WI38 (cell line): ENCODE measurements at regions not wholly inside any gene's neighbourhood (a gene's known extent, or its start where the extent isn't known, plus 50 kb on each side); places are given as distances from the start of the nearest gene placed in this dataset.

Source experiments
- H3K4me3 ChIP-seq: 2 replicates; pipeline ENCODE4 v1.5.1; 2011; ENCODE audit warnings: low read depth, mild to moderate bottlenecking, control low read depth, low read length
- TF ChIP-seq, protein P1 (sequence below): IDR thresholded peaks from 2 replicates; pipeline ENCODE4 v1.5.1; 2012; ENCODE audit warnings: low read depth, mild to moderate bottlenecking, control low read depth, low read length

- TF ChIP-seq, protein P1, sequence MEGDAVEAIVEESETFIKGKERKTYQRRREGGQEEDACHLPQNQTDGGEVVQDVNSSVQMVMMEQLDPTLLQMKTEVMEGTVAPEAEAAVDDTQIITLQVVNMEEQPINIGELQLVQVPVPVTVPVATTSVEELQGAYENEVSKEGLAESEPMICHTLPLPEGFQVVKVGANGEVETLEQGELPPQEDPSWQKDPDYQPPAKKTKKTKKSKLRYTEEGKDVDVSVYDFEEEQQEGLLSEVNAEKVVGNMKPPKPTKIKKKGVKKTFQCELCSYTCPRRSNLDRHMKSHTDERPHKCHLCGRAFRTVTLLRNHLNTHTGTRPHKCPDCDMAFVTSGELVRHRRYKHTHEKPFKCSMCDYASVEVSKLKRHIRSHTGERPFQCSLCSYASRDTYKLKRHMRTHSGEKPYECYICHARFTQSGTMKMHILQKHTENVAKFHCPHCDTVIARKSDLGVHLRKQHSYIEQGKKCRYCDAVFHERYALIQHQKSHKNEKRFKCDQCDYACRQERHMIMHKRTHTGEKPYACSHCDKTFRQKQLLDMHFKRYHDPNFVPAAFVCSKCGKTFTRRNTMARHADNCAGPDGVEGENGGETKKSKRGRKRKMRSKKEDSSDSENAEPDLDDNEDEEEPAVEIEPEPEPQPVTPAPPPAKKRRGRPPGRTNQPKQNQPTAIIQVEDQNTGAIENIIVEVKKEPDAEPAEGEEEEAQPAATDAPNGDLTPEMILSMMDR: no peak
- no peak overlapping the region for H3K4me3 ChIP-seq
Observed at GRCh38 chr2:66814916-66815315, 380.0 kb downstream of the MEIS1 start.

DNA sequence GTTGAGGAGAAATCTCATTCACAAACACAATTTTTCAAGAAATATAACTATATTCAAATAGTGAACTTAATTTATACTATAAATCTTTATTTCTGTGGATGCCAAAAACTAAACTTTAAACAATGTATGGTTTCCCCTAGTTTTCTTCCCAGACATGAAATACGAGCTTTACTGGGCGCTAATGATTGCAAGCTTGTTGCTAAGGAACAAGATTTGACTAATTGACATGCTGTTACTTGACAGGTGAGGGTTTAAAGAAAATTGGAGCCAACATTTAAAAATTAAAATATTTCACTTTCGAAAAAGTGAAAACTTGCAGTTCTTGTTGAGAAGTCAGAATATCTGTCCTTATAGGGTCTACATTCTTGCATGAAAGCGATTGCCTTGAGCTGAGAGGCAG is 381.0 kb downstream of the MEIS1 start:
- no peak overlapping the region for H3K4me3 ChIP-seq
- TF ChIP-seq, protein P1: no peak

DNA sequence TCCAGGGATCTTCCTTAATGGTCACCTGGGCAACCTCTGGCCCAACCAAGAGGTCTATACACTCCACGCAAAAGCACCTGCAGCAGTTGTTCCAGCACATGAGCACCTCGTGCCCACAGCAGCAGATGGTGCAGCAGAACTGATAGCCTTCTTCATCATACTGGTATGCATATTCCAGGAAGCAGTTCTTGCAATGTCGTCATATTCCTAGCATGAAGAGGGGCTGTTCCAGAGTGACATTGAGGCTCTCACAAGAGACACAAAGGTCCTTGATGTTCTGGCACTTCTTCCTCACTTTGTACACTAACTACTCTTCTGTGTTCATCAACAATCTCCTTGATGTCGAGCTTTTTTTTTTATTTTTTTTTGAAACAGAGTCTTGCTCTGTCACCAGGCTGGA is 386.2 kb downstream of the MEIS1 start:
- TF ChIP-seq, protein P1: no peak
- H3K4me3 ChIP-seq: no peak overlapping the region

GRCh38 chr2:66822186-66822585 is 387.3 kb downstream of the MEIS1 start:
- H3K4me3 ChIP-seq: no peak overlapping the region
- TF ChIP-seq, protein P1: no peak

DNA sequence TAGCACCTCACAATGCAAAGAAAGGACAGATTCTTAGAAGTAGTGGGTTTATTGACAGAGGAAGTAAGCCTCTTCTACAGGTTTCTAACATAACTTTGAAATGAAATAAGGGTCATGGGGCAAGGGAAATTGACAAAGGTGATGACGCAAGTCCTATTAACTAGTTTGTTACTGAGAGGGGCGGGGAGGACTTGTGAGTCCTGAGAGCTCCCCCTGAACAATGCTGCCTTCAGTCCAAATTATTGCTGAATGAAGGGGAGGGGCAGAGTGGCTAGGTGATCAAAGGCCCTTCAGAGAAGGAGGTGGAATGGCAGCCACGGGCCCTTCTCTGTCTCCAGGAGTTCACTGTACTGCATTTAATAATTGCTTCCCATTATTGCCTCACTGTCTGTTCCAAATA is 390.0 kb downstream of the MEIS1 start:
- no peak overlapping the region for H3K4me3 ChIP-seq
- TF ChIP-seq, protein P1: no peak

GRCh38 chr2:66827851-66828250 is 392.9 kb downstream of the MEIS1 start:
- TF ChIP-seq, protein P1: no peak
- H3K4me3 ChIP-seq: no peak overlapping the region

DNA sequence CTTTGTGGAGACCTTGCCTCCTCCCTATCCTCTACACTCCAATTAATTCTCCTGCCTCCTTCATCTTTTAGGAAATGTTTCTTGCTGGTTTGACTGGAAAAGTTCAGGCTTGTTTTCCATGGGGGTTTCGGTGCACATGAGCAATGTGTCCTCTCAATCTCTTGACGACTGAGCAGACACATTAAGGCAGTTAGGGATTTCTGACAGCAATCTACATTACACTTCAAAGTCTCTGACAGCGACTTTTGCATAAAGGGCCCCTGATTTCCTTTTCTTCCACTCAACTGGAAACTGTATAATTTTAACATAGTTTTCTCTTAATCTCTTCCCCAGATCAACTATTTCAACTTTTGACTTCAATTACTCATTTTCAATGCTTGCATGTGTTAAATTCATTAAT is 394.0 kb downstream of the MEIS1 start:
- TF ChIP-seq, protein P1: no peak
- no peak overlapping the region for H3K4me3 ChIP-seq
